GM12892 (cell line): ENCODE measurements at regions not wholly inside any gene's neighbourhood (a gene's known extent, or its start where the extent isn't known, plus 50 kb on each side); places are given as distances from the start of the nearest gene placed in this dataset.

Experiments used
- POLR2AphosphoS5 ChIP-seq: IDR thresholded peaks from 2 replicates; pipeline ENCODE4 v1.6.1; 2011; ENCODE audit warnings: low read depth, low read length, control low read depth
- TAF1 ChIP-seq: IDR thresholded peaks from 2 replicates; pipeline ENCODE4 v1.6.1; 2011; ENCODE audit warnings: low read depth, mild to moderate bottlenecking, control low read depth, low read length, borderline replicate concordance

DNA sequence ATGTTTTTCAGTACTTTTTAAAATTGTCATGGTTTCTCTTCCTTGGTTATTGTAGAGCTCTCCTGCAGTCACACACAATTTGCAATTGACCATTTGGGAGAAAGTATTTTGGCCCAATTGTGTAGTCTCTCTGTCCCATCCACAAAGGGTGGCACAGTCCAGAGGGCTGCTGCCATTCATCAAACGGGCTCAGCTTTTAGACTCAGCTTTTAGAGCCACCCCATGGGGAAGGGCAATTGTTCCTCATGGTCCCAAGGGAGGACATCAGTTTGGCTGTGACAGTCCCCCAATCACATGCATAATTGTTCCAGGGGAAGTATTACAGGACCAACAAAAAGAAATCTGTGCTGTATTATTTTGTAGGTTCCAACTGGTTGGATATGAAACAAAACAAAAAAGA lies 207.6 kb downstream of the ZNF462 start:
- TF ChIP-seq TAF1 (no peak), POLR2AphosphoS5 (no peak)
